B cell (primary cell): ENCODE measurements at regions not wholly inside any gene's neighbourhood (a gene's known extent, or its start where the extent isn't known, plus 50 kb on each side); places are given as distances from the start of the nearest gene placed in this dataset.

Source experiments
- ATAC-seq: fragments of 200-7000 bp; cut with Tn5 transposase; one replicate; pipeline ENCODE4 v1.10.0; 2021; ENCODE audit warnings: low read depth, mild to moderate bottlenecking, moderate number of reproducible peaks, moderate library complexity
- CTCF ChIA-PET: fragments of 350-600 bp; sonication (Branson Sonifier 250); formaldehyde crosslinking; loops from one replicate; lab custom pipeline; 2021; ENCODE audit warnings: antibody characterized with exemption, inconsistent platforms; lab: Charles Lee
- POLR2A ChIA-PET: fragments of 350-600 bp; sonication (Branson Sonifier 250); formaldehyde crosslinking; loops from one replicate; lab custom pipeline; 2021; ENCODE audit warnings: antibody characterized with exemption; lab: Charles Lee
- DNase-seq: peaks from one replicate; pipeline ENCODE4 v3.0.0; 2013
- H2AFZ ChIP-seq: 2 replicates; pipeline ENCODE4 v1.6.1; 2012; ENCODE audit warnings: mild to moderate bottlenecking, low read depth, low read length; ENCODE audit not compliant: insufficient read depth, poor library complexity, severe bottlenecking
- H3K27ac ChIP-seq, 2 donors: 1 replicate in 1 of 2; 2 replicates in 1 of 2; pipeline ENCODE4 v1.5.1; 2012 to 2013; ENCODE audit warnings: low read length in 2 of 2, mild to moderate bottlenecking in 2 of 2, moderate library complexity in 1 of 2
- H3K27me3 ChIP-seq, 4 experiments: fragments of 200-600 bp in 1 of 4; sonication (generic) in 1 of 4; replicated peaks in 1 of 4; 1 replicate in 2 of 4; 2 replicates in 2 of 4; pipeline versions ENCODE4 v1.6.1 to v1.7.0; 2013 to 2016; ENCODE audit warnings: low read length in 3 of 4, mild to moderate bottlenecking in 2 of 4, mixed read lengths in 1 of 4, moderate library complexity in 1 of 4; ENCODE audit not compliant: insufficient read depth in 4 of 4, control insufficient read depth in 3 of 4; ENCODE audit errors: control extremely low read depth in 1 of 4
- H3K36me3 ChIP-seq, 2 experiments: replicated peaks in 1 of 2; 1 replicate in 1 of 2; 2 replicates in 1 of 2; pipeline versions ENCODE4 v1.6.1 to v1.7.1; 2013; ENCODE audit warnings: low read length in 1 of 2; ENCODE audit not compliant: insufficient read depth in 2 of 2, control insufficient read depth in 1 of 2; ENCODE audit errors: control extremely low read depth in 1 of 2, extremely low read depth in 1 of 2
- H3K4me1 ChIP-seq, 2 donors: fragments of 200-600 bp in 1 of 2; sonication (generic) in 1 of 2; 1 replicate in 1 of 2; 2 replicates in 1 of 2; pipeline versions ENCODE4 v1.5.1 to v1.6.1; 2013 to 2017; ENCODE audit warnings: low read length in 2 of 2; ENCODE audit not compliant: control insufficient read depth in 2 of 2, insufficient read depth in 2 of 2
- H3K4me2 ChIP-seq: replicated peaks from 2 replicates; pipeline ENCODE3; 2012; ENCODE audit warnings: mild to moderate bottlenecking, low read depth, low read length; ENCODE audit not compliant: poor library complexity, severe bottlenecking
- H3K4me3 ChIP-seq, 5 experiments: fragments of 200-600 bp in 1 of 5; sonication (generic) in 1 of 5; 1 replicate in 3 of 5; 2 replicates in 2 of 5; pipeline versions ENCODE4 v1.5.1 to v1.7.0; 2011 to 2016; ENCODE audit warnings: low read length in 4 of 5, mild to moderate bottlenecking in 4 of 5, low read depth in 2 of 5, control low read depth in 1 of 5, moderate library complexity in 1 of 5; ENCODE audit not compliant: insufficient read depth in 1 of 5; ENCODE audit errors: control extremely low read depth in 1 of 5, extremely low read depth in 1 of 5
- H3K79me2 ChIP-seq: fragments of 200-600 bp; sonication (generic); one replicate; pipeline ENCODE4 v1.6.0; 2016; ENCODE audit warnings: low read length; ENCODE audit not compliant: control insufficient read depth, insufficient read depth
- H3K9ac ChIP-seq: fragments of 200-600 bp; sonication (generic); 2 replicates; pipeline ENCODE4 v1.6.1; 2017; ENCODE audit warnings: mild to moderate bottlenecking, low read length, moderate library complexity
- H3K9me3 ChIP-seq, 3 donors: one replicate each; pipeline versions ENCODE4 v1.6.1 to v1.7.1; 2013; ENCODE audit warnings: low read length in 2 of 3; ENCODE audit not compliant: control insufficient read depth in 2 of 3, insufficient read depth in 1 of 3; ENCODE audit errors: control extremely low read depth in 1 of 3
- H4K20me1 ChIP-seq: 2 replicates; pipeline ENCODE4 v1.6.0; 2012; ENCODE audit warnings: mild to moderate bottlenecking, low read length; ENCODE audit not compliant: insufficient read depth, control insufficient read depth, poor library complexity, severe bottlenecking
- H3K27ac Mint-ChIP-seq: one replicate; pipeline ENCODE4 v1.8.0; 2021; ENCODE audit warnings: mixed read lengths
- H3K27me3 Mint-ChIP-seq: one replicate; pipeline ENCODE4 v1.8.0; 2021; ENCODE audit warnings: mixed read lengths
- H3K4me1 Mint-ChIP-seq: one replicate; pipeline ENCODE4 v1.8.0; 2021; ENCODE audit warnings: mixed read lengths
- H3K4me3 Mint-ChIP-seq: one replicate; pipeline ENCODE4 v1.8.0; 2021; ENCODE audit warnings: mixed read lengths
- H3K9me3 Mint-ChIP-seq: one replicate; pipeline ENCODE4 v1.8.0; 2022; ENCODE audit warnings: mixed read lengths; ENCODE audit not compliant: insufficient read depth
- CTCF ChIP-seq: fragments of 200-600 bp; IDR thresholded peaks from one replicate; pipeline ENCODE4 v1.8.0; 2022; ENCODE audit warnings: antibody characterized with exemption, mild to moderate bottlenecking
- EZH2 ChIP-seq: IDR thresholded peaks from 2 replicates; pipeline ENCODE4 v1.6.1; 2012; ENCODE audit warnings: borderline replicate concordance, low read depth, mild to moderate bottlenecking, moderate library complexity, low read length; ENCODE audit not compliant: insufficient read depth, poor library complexity, severe bottlenecking
- WGBS: methylation state at CpG from one replicate; pipeline ENCODE4 v1.1.5; 2013; ENCODE audit warnings: missing lambda C conversion rate; ENCODE audit not compliant: insufficient coverage; 5-methylcytosine and 5-hydroxymethylcytosine counted together
- intact Hi-C: fragments of 100-400 bp; cut with micrococcal nuclease; formaldehyde crosslinking; loops from one replicate; pipeline ENCODE4 v1.10.0; 2022

GRCh38 chr7:35370687-35371086, 116.8 kb upstream of the TBX20 start:
- intact Hi-C loops: no loop called here

More at GRCh38 chr7:35370687-35371086, 116.8 kb upstream of the TBX20 start:
- peaks cover 0 to 13% (median 6%) of the 10 kb centered on the region in 3 donors for H3K9me3 ChIP-seq
- no peak overlapping the region for H3K4me3 ChIP-seq
- ATAC-seq: no peak
- H3K79me2 ChIP-seq: no peaks in the 10 kb centered on the region
- Mint-ChIP-seq H3K27ac (no peak overlapping the region), H3K4me3 (no peak overlapping the region), H3K4me1 (no peaks in the 10 kb centered on the region), H3K27me3 (peaks cover 11% of the 10 kb centered on the region), H3K9me3 (peaks cover 3% of the 10 kb centered on the region)
- H3K27ac ChIP-seq: no peak overlapping the region
- no peak overlapping the region for H3K4me2 ChIP-seq
- 84% methylated on average over 2 of the region's 2 CpGs for WGBS
- H3K9ac ChIP-seq: no peak overlapping the region
- no peaks in the 10 kb centered on the region for H3K4me1 ChIP-seq
- no peaks in the 10 kb centered on the region for H4K20me1 ChIP-seq
- H3K27me3 ChIP-seq: peaks cover 0 to 8% (median 0%) of the 10 kb centered on the region in 4 experiments
- TF ChIP-seq EZH2 (no peak), CTCF (no peak)
- no peak for DNase-seq
- no peaks in the 10 kb centered on the region for H3K36me3 ChIP-seq
- ChIA-PET CTCF (no interaction called here), POLR2A (no interaction called here)
- no peak overlapping the region for H2AFZ ChIP-seq
